Sigmoid colon (tissue), 6 donors: ENCODE measurements at regions not wholly inside any gene's neighbourhood (a gene's known extent, or its start where the extent isn't known, plus 50 kb on each side); places are given as distances from the start of the nearest gene placed in this dataset.

Experiments
- DNase-seq: peaks from one replicate; pipeline ENCODE4 v3.0.0-alpha.2; 2019
- H3K27ac ChIP-seq, 4 donors: fragments of 200-600 bp; sonication (generic); one replicate each; pipeline ENCODE4 v1.5.1; 2016 to 2019; ENCODE audit warnings: mild to moderate bottlenecking in 1 of 4
- H3K27me3 ChIP-seq, 3 donors: fragments of 200-600 bp; sonication (generic); one replicate each; pipeline ENCODE4 v1.5.1; 2019; ENCODE audit warnings: mild to moderate bottlenecking in 1 of 3
- H3K36me3 ChIP-seq, 4 donors: fragments of 200-600 bp; sonication (generic); one replicate each; pipeline ENCODE4 v1.5.1; 2016 to 2019
- H3K4me1 ChIP-seq, 4 donors: fragments of 200-600 bp; sonication (generic); one replicate each; pipeline ENCODE4 v1.5.1; 2017 to 2019
- H3K4me3 ChIP-seq, 4 donors: fragments of 200-600 bp; sonication (generic); one replicate each; pipeline ENCODE4 v1.5.1; 2017 to 2019; ENCODE audit warnings: mild to moderate bottlenecking in 2 of 4, moderate library complexity in 1 of 4
- H3K9me3 ChIP-seq, 4 donors: fragments of 200-600 bp in 3 of 4; sonication (generic) in 3 of 4; one replicate each; pipeline versions ENCODE4 v1.5.1 to v1.6.1; 2013 to 2019
- EP300 ChIP-seq, 4 donors: sonication (generic); formaldehyde crosslinking; IDR thresholded peaks; one replicate each; pipeline ENCODE4 v1.6.1; 2017; ENCODE audit warnings: antibody characterized with exemption in 4 of 4
- POLR2A ChIP-seq, 2 donors: fragments of 450-650 bp; IDR thresholded peaks; one replicate each; pipeline ENCODE4 v1.6.1; 2016; ENCODE audit warnings: antibody characterized with exemption in 2 of 2, mild to moderate bottlenecking in 2 of 2, moderate library complexity in 2 of 2
- POLR2AphosphoS5 ChIP-seq, 4 donors: sonication (generic); formaldehyde crosslinking; IDR thresholded peaks; one replicate each; pipeline ENCODE4 v1.6.1; 2017; ENCODE audit warnings: antibody characterized with exemption in 4 of 4
- WGBS, 2 donors: extraction: QIAGEN DNeasy Blood & Tissue Kit; methylation state at CpG; one replicate each; pipeline ENCODE4 v1.1.7; 2013; 5-methylcytosine and 5-hydroxymethylcytosine counted together
- intact Hi-C: fragments of 100-400 bp; cut with DNase I; formaldehyde crosslinking; loops from one replicate; pipeline ENCODE4 v1.15.1; 2023
- TF ChIP-seq, protein P1 (sequence below), 4 experiments: fragments of 450-650 bp in 3 of 4; fragments of 200-600 bp in 1 of 4; IDR thresholded peaks; one replicate each; pipeline ENCODE4 v1.5.1; 2016 to 2019; ENCODE audit warnings: antibody characterized with exemption in 4 of 4, mild to moderate bottlenecking in 3 of 4, moderate library complexity in 2 of 4
- donor health status: healthy with polysubstance abuse.
- donor health status: healthy.

DNA sequence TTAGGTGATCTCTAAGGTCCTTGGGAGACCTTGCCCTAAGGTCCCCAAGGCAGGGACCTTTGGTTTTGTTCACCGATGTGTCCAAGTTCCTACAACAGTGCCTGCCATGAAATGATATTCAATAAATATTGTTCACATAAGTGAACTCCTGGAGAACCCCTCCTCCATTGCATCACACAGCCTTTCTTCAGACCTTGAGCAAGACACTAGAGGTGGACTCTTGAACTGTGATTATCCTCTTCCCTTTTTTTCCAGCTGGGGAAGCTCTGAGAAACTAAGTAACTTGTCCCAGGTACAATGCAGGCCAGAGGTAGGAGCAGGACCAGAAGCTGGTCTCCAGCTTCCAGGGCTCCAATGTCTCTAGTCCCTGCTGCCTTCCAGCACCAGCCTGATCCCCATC, 76.6 kb upstream of the LMO1 start:
- no peaks in the 10 kb centered on the region for H3K4me1 ChIP-seq
- 76 to 78% methylated on average over 1 of the region's 1 CpG for WGBS, 2 donors
- no peaks in the 10 kb centered on the region for H3K27me3 ChIP-seq
- intact Hi-C loops, result no loop called here
- no peaks in the 10 kb centered on the region for H3K9me3 ChIP-seq
- no peaks in the 10 kb centered on the region for H3K36me3 ChIP-seq
- H3K4me3 ChIP-seq, result no peak overlapping the region
- no peak for DNase-seq
- TF ChIP-seq POLR2AphosphoS5 (IDR thresholded peaks at IDR 0.05), result no peak
- TF ChIP-seq EP300 (IDR thresholded peaks at IDR 0.05), result no peak
- TF ChIP-seq, protein P1, sequence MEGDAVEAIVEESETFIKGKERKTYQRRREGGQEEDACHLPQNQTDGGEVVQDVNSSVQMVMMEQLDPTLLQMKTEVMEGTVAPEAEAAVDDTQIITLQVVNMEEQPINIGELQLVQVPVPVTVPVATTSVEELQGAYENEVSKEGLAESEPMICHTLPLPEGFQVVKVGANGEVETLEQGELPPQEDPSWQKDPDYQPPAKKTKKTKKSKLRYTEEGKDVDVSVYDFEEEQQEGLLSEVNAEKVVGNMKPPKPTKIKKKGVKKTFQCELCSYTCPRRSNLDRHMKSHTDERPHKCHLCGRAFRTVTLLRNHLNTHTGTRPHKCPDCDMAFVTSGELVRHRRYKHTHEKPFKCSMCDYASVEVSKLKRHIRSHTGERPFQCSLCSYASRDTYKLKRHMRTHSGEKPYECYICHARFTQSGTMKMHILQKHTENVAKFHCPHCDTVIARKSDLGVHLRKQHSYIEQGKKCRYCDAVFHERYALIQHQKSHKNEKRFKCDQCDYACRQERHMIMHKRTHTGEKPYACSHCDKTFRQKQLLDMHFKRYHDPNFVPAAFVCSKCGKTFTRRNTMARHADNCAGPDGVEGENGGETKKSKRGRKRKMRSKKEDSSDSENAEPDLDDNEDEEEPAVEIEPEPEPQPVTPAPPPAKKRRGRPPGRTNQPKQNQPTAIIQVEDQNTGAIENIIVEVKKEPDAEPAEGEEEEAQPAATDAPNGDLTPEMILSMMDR (IDR thresholded peaks at IDR 0.05), result no peak
- no peak for TF ChIP-seq POLR2A (IDR thresholded peaks at IDR 0.05)
- no peak overlapping the region for H3K27ac ChIP-seq

DNA sequence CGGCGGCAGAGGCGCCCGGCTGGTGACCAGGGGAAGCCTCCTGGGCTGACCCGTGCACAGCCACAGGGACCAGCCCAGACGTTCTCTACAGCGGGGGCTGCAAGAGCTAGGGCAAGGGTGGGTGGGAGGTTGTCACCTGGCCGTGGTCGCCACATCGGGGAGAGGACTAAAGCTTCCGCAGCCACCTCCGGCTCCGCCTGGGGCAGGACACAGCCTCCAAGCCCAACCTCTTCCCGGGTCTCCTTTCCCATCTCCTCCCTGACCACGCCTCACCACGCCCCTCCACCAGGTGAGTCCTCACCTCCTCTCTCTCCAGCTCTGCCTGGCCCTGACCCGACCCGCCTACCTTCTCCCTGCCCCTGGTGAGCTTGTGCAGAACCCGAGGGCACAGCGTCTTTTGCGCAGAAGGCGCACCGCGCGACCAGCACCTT, 75.9 kb upstream of the LMO1 start:
- no peak overlapping the region for H3K4me3 ChIP-seq
- H3K27me3 ChIP-seq, result no peaks in the 10 kb centered on the region
- no peak overlapping the region for H3K27ac ChIP-seq
- DNase-seq, result no peak
- H3K4me1 ChIP-seq, result no peaks in the 10 kb centered on the region
- intact Hi-C loops, result loop anchor here (5.0 kb wide), 1 partner anchor 228 kb away; no protein-coding TSS in a partner anchor
- no peak for TF ChIP-seq POLR2A (IDR thresholded peaks at IDR 0.05)
- no peak for TF ChIP-seq EP300 (IDR thresholded peaks at IDR 0.05)
- no peak for TF ChIP-seq POLR2AphosphoS5 (IDR thresholded peaks at IDR 0.05)
- TF ChIP-seq, protein P1 (IDR thresholded peaks at IDR 0.05), result no peak
- WGBS, 2 donors, result 39 to 65% methylated on average over 25 of the region's 25 CpGs
- no peaks in the 10 kb centered on the region for H3K36me3 ChIP-seq
- no peaks in the 10 kb centered on the region for H3K9me3 ChIP-seq

GRCh38 chr11:8338138-8338537, 74.5 kb upstream of the LMO1 start:
- intact Hi-C loops, result loop anchor here (5.0 kb wide), 1 partner anchor 229 kb away; no protein-coding TSS in a partner anchor
- 37 to 55% methylated on average over 8 of the region's 8 CpGs for WGBS, 2 donors
- no peaks in the 10 kb centered on the region for H3K36me3 ChIP-seq
- H3K4me1 ChIP-seq, result no peaks in the 10 kb centered on the region
- no peaks in the 10 kb centered on the region for H3K27me3 ChIP-seq
- no peak overlapping the region for H3K4me3 ChIP-seq
- no peak for TF ChIP-seq POLR2A (IDR thresholded peaks at IDR 0.05)
- no peak for TF ChIP-seq EP300 (IDR thresholded peaks at IDR 0.05)
- TF ChIP-seq POLR2AphosphoS5 (IDR thresholded peaks at IDR 0.05), result no peak
- TF ChIP-seq, protein P1 (IDR thresholded peaks at IDR 0.05), result peak in 3 of 4 experiments; percentile 29 to 60 (median 45)
- no peak for DNase-seq
- H3K27ac ChIP-seq, result no peak overlapping the region
- no peaks in the 10 kb centered on the region for H3K9me3 ChIP-seq

DNA sequence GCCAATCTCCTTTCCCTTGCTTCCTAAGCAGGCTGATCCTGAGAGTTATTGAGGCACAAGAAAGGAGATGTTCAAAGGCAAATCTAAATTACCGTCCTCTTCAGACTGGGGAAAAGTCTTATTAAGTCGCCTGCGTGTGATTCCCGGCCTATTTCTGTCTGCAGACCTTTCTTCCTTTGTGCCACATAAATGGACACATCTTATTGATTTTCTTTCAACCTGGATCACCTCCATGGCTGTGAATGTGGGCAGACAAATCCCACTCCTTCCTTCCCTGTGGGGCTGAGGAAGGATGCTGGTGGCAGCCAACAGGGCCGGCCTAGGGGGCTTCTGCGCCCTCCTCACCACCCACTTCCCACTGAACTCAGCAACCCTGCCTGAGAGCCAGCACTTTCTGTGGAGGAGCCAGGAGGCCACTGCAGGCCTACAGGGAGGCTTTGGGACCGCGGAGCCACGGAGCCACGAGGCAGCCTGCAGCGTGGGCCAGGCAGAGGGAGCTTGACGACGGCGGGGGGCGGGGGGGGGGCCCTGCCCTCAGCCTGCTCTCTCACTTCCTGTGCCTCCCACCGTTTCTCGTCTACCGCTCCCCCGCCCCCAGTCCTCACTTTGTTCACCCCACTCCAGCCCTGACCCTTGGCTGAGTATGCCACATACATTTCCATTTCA, 73.6 kb upstream of the LMO1 start:
- Histone ChIP-seq H3K9me3 (no peaks in the 10 kb centered on the region), H3K36me3 (no peaks in the 10 kb centered on the region), H3K4me1 (no peaks in the 10 kb centered on the region), H3K27me3 (no peaks in the 10 kb centered on the region), H3K27ac (no peak overlapping the region), H3K4me3 (no peak overlapping the region)
- intact Hi-C loops, result loop anchor here (5.0 kb wide), 1 partner anchor 230 kb away; no protein-coding TSS in a partner anchor
- DNase-seq, result no peak
- TF ChIP-seq EP300 (IDR thresholded peaks at IDR 0.05), result no peak
- TF ChIP-seq, protein P1 (IDR thresholded peaks at IDR 0.05), result no peak
- no peak for TF ChIP-seq POLR2AphosphoS5 (IDR thresholded peaks at IDR 0.05)
- no peak for TF ChIP-seq POLR2A (IDR thresholded peaks at IDR 0.05)
- WGBS, 2 donors, result 78 to 88% methylated on average over 19 of the region's 19 CpGs
